Activated CD8-positive, alpha-beta memory T cell treated with anti-CD3 and anti-CD28 coated beads, Interleukin-2, amount 50 U/mL, for 24 hours (primary cell): ENCODE measurements at regions not wholly inside any gene's neighbourhood (a gene's known extent, or its start where the extent isn't known, plus 50 kb on each side); places are given as distances from the start of the nearest gene placed in this dataset.

Experiments used
- DNase-seq: peaks from one replicate; pipeline ENCODE4 v3.0.0-alpha.2; 2020; ENCODE audit errors: extremely low read depth

DNA sequence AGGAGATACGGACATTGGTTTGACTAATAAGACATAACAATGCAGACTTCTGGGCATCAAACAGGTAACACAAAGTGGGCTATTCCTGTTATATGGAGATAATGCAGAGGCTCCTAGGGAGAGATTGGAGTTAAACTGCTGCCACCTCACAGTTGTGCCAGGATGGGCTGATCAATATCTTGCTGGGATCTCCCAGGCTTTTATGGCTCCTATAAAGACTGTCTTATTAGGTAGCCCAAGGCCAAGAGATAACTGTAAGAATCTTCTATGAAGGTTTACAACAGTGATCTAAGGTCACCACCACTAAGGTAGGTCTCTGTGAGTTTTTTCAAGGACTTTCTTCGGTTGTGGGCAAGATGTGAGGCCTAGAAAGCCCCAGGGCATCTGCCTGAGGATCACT is 345.8 kb downstream of the KLF5 start:
- no peak for DNase-seq

DNA sequence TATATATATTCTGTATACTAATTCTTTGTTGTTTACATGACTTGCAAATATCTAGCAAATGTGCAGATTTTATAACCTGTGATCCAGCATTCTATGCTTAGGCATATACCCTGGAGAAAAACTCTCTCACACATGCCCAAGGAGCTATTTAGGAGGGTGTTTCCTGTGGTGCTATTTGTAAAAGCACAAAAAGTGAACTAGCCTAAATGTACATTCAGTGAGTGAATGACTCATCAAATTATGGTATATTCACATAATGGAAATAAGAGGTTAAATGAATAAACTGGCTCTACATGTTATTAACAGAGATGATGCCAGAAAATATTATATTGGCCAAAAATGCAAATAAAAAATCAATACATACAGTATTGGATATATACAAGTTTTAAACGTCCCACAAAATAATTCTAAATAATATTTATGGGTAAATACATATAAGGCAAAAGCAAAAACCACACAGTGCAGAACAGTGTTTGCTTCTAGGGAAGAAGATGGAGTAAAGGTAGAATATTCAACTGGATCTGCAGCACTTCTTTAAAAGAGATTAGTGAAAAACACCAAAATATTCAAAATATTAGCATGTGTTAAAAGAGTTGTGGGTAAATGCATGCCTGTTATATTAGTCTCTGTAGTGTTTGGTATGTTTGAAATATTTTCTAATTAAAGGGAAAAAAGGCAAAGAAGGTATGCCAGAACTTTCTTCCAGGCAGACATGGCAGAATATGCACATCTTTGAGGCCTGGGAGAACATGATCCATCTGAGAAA is 344.7 kb downstream of the KLF5 start:
- no peak for DNase-seq

DNA sequence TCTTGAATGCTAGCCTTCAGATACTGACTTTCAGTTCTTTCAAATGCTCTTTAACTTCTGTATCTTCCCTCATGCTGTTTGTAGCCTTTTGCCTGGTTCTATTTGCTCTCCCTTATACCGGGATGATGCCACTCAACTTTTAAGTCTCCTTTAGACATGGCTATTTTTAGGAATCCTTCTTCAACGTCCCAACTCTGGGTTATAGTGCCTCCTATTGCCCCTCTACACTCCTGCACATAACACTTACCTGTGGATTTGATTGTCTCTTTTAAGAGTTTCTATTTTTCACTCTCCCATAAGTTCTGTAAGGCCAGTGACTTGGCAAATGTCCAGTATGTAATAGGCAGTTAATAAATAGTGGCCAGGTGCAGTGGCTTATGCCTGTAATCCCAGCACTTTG is 343.0 kb downstream of the KLF5 start:
- DNase-seq, result no peak

DNA sequence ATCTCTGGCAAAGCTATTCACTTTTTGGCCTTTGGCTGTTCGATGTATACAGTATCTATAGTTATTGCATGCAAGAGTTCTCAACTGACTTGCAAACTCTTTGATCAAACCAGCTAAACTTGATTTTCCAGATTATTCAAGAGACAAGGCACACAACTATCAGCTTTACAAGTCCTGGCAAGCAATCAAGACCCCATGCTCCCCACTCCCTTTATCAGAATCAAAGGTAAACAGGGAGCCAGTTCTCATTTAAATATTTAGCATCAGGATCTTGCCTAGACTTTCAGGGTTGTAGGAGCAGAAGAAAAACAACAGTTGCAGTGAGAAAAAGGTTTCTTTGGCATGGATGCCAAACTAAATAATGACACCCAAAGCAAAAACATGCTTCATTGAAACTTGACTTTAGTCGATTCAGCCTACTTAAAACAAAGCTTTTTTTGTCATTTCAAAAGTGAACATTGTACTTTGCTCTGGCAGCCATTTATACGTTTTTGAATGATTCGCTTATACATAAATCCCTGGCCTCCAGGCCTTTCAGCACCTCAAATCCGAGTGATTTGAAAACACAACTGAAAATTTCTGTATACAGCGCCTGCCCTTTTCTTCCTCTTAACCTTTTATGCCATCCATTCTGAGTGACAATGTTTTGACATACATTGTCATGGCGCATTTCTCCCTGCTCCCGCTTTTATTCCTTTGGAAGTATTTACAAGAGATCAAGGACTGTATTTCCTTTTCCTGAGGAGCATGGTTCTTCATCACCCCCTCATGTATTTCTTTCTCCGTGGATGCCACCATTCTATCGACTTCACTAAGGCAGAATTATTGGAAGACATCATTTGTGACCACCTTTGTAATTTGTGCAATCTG is 340.8 kb downstream of the KLF5 start:
- DNase-seq, result no peak

DNA sequence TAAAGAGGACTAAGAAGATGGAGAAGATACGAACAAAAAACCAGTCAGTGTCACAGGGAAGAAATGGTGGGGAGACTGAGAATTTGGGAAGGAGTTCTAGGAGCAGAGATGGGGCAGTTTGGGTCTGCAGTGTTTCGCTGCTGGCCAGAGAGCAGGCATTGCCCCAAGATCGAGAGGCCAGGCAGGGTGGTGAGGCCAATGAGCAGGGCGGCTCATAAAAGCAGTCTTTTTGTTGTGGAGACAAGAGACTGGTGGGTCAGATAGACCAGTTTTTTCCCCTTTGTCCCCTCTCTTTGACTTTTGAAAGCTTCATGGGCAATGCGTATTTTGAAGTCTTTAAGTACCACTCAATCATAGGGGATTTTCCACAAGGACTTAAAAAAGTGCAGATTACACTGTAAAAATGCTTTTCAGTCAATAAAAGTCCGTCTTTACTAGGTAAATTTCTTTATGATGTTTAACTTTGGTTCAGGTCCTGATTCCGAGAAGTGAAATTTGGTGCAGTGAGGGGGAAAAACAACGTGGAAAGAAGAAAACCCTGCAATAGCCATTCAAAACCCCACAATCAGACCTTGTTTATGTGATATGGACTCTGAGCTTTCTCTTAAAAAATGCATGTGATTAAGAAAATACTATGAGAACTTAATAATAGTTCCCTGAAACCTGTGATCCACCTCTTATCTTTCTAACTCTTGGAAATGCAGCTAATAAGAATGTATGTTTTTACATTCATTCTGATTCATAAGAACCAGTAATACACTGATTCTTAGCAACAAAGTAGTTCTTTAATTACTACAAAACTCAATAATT is 338.9 kb downstream of the KLF5 start:
- no peak for DNase-seq

DNA sequence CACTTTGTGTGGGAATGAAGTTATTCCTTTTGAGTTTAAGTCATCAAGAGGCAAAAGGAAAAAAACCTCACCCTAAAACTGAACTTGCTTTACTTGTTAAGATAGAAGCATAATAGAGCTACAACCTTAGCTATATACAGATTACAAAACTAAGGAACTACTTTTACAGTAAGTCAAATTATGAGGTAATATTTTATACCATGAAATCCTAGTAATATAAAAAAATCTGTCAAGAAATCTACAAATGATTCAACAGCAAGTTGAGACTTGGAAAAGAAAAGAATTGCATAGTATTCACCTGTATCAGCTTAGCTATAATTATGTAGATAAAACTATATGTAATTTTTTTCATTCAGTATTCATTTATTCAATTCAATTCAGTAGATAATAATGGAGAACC is 335.3 kb downstream of the KLF5 start:
- DNase-seq, result no peak

DNA sequence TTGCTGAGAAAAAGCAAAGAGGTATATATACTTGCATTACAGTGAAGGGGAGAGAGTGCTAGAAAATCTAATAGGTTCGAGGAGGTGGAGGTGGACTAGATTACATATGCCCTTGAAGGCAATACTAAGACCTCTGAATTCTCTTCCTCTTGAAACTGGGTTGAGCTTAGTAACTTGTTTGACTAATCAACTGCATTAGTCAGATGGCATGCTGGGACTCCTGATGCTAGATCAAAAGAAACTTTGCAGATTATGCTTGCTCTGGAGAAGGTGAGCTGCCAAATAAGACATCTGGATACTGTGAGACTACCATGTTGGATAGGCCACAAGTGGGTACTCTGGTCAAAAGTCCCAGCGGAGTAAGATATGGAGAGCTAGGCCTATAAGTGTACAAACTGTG is 331.3 kb downstream of the KLF5 start:
- no peak for DNase-seq

DNA sequence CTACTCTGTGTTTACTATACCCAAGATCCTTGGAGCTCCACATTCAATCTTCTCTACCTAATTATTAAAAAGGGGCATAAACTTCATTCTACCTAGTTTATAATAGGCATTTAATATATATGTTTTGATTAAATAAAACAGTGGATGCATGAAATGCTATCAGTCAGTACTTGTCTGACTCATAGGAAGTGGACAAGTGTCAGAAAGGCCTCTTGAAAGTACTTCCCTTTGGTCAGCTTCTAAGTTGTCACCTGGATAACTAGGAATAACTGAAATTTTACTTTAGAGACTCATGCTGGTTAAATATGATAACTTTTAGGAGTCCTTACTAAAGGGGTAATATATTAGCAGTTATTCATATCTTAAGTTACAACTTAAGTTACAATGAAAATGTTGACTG is 329.8 kb downstream of the KLF5 start:
- no peak for DNase-seq

DNA sequence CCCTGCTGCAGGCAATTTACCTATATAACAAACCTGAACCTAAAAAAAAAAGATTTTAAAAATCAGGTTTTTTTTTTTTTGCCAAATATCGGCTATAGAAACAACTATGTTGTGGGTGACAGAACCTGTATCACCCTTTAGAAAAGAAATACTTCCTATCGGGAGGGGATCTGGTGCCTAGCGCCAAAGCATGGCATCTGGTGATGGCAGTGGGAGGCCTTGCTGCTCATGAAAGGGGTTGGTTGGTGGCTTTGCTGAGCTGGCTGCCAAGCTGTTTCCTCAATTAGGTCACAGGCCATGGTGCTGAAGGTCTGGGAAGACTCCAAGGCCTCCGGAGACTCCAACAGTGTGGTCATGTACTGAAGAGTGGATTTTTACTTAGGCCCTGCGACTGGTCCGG is 328.5 kb downstream of the KLF5 start:
- no peak for DNase-seq

DNA sequence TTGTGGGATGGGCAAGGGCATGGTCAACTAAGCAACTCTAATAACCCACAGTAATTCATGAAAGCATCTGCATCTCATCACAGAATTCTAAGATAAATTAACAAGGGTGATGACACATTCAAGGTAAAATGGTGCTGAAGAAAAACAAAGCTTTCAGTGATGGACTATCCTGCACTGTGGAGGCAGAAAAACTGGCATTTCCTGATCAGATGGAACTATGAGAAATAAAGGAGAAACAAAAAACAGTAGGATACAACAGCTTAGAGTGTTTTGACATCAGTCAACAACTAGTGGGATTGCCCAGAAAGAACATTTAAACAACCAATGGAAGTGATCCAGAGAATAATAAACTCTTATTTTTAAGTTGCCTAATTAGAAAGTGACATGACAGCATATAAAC is 327.0 kb downstream of the KLF5 start:
- no peak for DNase-seq

DNA sequence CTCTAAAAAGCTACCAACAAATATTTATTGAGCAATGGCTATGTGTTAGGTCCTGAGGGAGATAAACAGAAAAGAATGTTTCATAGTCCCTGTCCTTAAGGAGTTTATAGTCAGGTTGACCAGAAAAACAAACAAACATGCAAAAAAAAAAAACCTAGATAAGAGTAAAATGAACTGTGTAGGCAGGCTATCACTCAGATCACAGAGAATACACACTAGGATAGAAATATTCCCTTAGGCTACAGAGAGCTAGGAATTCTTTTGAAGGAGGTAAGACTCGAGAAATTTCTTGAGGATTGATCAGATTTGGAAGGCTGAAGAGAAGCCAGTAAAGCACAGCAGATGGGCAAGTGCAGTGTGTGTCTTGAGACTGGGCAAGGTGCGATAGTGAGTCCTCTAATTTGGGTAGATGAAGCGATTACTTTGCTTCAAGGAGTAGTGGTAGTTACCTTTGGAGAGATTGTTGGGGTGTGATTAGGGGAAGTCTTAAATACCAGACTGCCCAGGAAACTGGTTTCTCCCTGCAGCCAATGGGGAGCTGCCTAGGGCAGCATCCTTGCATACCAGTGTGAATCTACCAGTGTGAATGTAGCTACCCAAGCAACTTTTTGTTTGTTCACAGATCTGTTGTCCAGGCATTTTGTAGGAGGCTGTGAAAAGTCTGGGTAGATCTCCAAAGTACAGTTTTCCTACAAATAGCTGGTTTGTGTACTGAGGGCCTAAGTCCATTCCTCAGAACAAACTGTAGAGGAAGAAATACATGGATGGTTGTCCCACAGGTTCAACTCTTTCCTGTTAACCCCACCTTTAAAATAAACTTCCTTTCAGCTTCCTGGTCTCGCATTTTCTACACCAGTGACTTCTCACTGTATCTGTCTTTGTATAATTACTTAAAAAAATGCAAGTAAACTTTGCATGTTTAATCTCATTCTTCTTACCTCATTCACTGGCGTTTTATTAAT is 314.1 kb downstream of the KLF5 start:
- no peak for DNase-seq

DNA sequence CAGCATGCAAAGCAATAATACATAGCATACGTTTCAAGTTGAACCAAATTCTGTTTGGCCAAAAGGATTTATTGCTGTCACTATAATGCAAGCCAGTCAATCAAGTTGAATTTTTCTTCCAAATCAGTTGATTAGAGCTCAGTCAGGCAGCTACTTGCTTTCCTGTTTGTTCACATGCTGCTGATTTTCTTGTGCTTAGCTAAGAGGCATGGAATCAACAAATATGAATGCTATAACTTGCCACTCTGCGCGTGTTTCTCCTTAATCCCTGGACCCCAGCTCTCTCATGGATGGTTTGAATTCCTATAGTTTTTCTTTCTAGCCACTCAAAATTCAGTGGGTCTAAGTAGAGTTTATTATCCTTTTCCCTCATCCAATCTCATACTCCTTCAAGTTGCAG is 311.3 kb downstream of the KLF5 start:
- no peak for DNase-seq

DNA sequence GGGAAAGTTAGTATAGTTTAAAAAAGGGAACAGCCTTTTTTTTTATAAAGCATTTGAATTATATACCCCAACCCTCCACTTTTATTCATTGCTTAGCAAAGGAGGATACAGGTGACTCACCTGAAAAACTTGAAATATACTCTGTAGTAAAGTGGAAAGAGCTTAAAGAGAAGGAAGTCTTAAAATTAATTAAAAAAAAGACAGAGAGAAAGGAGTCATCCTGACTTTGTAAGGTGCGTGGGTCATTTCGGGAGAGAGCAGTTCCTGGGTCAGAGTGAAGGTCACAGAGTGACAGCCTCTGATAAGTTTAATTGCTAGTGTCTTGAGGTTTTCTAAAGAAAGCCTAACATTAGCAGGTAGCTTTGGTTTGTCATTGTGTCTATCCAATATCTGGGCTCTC is 310.3 kb downstream of the KLF5 start:
- no peak for DNase-seq

DNA sequence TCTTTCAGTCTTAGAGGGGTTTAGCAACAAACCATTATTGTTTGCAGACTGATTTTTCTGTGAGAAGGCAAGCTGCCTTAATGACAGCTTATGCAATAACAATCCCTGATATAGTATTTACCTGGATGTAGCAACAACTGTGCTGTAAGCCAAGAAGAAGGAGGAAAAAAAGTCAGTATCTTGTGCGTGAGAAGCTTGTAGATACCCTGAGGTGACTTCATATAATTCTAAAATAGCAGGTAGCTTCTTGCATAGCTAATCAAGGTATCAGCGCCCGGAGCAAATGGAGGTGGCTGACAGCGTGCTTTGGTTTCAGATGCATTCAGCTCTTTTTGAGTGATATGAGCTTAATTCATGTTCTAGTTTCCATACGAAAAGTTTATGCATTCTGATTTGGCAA is 309.8 kb downstream of the KLF5 start:
- DNase-seq, result no peak

DNA sequence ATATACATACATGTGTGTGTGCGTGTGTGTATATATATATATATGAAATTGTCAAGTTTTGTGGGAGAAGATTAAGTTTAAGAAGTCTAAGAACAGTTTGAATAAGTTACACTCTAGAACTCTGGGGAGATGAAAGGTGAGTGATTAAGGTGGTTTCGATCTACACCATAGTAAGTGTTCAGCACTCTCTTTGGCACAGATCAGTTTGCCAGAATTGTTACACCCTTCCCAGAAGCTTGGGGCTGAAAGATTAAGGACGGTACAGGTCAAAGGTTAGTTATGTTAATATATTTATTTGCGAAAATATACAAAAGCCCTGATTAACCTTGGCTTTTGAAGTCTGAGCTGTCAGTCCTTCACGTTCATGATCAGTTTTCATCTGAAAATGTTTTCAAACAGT is 309.1 kb downstream of the KLF5 start:
- DNase-seq, result no peak

DNA sequence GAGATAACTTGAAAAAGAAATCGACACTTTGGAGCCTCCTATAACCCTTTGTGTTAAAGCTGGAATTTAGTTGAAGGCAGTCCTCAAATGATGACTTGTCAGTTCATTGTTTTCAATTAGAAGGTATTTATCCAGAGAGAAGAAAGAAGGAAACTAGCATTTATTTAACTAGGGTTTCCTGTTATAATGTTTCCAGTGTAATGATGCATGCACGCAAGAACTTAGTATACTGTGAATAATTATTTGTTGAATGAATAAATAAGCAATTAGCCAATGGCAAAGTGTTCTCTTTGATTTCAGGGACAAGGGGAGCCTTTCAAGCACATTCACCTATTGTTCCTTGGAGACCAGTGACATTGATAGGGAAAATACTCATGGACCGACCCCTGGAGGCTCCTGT is 307.4 kb downstream of the KLF5 start:
- DNase-seq, result no peak

DNA sequence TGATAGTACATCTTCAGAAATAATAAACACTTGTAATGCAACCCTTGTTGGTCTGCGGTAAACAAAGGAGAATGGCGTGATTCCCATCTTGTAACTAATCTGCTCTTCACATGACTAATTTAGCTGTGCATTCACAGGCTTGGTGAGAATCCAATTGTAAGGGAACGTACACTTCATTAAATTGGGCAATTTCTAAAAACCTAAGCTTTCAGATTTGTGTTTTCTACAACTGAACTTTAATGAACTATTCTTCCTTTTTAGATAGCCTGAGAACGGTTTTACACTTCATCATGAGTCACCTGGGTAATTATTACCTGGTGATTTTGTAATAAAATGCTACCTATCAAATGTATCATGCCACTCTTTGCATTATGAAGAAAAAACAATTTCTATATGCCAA is 306.9 kb downstream of the KLF5 start:
- DNase-seq, result no peak

DNA sequence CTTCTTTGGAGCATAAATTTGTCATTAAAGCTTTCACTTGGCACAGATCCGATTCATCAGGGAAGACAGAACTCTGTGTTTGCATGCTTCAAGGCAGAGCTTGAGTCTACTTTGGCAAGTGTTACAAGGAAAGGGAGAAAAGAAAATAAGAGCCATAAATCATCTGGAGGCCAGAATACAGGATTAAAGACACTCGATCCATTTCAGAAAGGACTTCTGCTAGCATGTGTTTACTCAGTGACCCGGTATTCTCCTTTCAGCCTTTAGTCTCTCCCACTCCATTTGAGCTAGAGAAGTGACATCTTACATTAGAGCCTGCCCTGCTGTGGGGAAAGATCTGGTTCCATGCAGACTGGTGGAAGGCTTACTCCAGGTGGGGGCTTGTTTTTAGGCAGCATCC is 306.4 kb downstream of the KLF5 start:
- DNase-seq, result no peak

DNA sequence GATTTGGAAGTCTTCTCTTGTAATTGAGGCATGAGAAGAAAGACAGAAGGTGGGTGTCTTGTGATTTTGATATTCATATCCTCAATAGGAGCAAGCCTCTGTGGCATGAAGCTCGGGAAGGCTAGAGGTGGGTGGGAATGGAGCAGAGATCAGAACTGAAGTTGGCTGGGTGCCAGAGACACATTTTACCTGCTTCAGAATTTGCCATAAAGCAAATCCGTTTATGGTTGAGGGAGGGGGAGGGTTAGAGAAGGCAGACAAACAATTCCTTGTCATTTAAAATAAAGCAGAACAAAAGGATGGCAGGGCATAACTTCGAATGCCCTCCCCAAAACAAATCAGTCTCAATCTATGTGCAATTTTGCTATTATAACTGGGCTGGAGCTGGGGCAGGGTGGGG is 305.9 kb downstream of the KLF5 start:
- no peak for DNase-seq

DNA sequence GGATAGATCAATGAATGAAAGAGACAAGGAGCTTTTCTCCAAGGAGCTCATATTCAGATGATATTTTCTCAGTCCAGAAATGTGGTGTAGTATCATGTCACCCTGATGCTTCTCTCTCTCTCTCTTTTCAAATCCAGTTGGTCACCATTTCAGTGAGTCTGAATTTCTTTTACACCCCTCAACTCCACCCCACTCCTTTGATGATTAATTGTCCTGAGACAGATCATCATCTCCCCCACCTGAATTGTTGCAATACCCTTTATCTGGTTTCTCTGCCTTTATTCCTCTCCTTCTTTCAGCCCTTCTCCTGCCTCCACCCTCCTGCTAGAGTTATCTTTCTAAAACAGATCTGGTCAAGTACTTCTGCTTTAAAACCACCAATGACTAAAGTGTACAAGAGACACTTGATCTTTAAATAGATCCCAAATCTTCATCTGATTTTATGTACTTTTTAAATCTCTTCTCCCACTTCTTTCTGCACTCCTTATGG is 299.8 kb downstream of the KLF5 start:
- DNase-seq, result no peak

DNA sequence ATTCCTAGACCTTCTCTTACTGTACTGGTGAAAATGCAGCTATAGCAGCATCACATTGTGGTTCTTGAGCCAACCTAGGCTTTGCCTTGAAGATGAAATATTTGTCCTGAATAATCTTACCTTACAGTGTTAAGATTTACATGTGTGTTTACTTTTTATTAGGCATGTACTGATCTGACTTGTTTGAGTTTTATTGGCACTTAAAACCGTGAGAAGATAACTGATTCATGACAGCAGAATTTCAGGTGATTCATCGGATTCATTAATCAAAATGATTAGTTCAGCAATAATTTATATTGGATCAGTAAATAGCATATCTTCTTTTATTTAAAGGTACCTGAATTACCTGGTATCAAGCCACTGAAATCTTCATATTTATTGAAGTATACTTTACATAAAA is 296.3 kb downstream of the KLF5 start:
- DNase-seq, result no peak
